Lung (tissue), 11 donors: ENCODE measurements at regions not wholly inside any gene's neighbourhood (a gene's known extent, or its start where the extent isn't known, plus 50 kb on each side); places are given as distances from the start of the nearest gene placed in this dataset.

Experiments
- ATAC-seq: fragments of 200-7000 bp; cut with Tn5 transposase; one replicate; pipeline ENCODE4 v1.9.1; 2020; ENCODE audit warnings: moderate number of reproducible peaks; ENCODE audit not compliant: insufficient read depth, low FRiP score
- DNase-seq, 3 donors: peaks; one replicate each; pipeline ENCODE4 v3.0.0-alpha.2; 2013 to 2017
- H3K27ac ChIP-seq, 2 donors: one replicate each; pipeline ENCODE4 v1.5.1; 2013; ENCODE audit warnings: mild to moderate bottlenecking in 2 of 2, moderate library complexity in 2 of 2, control low read depth in 1 of 2, inconsistent platforms in 1 of 2, low read depth in 1 of 2, low read length in 1 of 2
- H3K27me3 ChIP-seq, 3 donors: one replicate each; pipeline ENCODE4 v1.5.1; 2013; ENCODE audit warnings: low read length in 2 of 3; ENCODE audit not compliant: control insufficient read depth in 3 of 3, insufficient read depth in 3 of 3
- H3K36me3 ChIP-seq, 4 donors: one replicate each; pipeline ENCODE4 v1.5.1; 2013; ENCODE audit warnings: low read length in 4 of 4, mild to moderate bottlenecking in 1 of 4, moderate library complexity in 1 of 4; ENCODE audit not compliant: control insufficient read depth in 4 of 4, insufficient read depth in 4 of 4
- H3K4me1 ChIP-seq, 5 donors: one replicate each; pipeline ENCODE4 v1.5.1; 2013; ENCODE audit warnings: low read length in 5 of 5, mild to moderate bottlenecking in 2 of 5, moderate library complexity in 1 of 5; ENCODE audit not compliant: control insufficient read depth in 5 of 5, insufficient read depth in 5 of 5
- H3K4me3 ChIP-seq: one replicate; pipeline ENCODE4 v1.5.1; 2013; ENCODE audit warnings: mild to moderate bottlenecking, control low read depth, moderate library complexity
- H3K9ac ChIP-seq, 2 donors: one replicate each; pipeline ENCODE4 v1.5.1; 2013; ENCODE audit warnings: low read length in 2 of 2, control low read depth in 1 of 2; ENCODE audit not compliant: insufficient read depth in 1 of 2
- H3K9me3 ChIP-seq, 4 donors: one replicate each; pipeline ENCODE4 v1.5.1; 2013; ENCODE audit warnings: low read length in 3 of 4, mild to moderate bottlenecking in 1 of 4, moderate library complexity in 1 of 4; ENCODE audit not compliant: control insufficient read depth in 4 of 4, insufficient read depth in 3 of 4
- CTCF ChIP-seq: IDR thresholded peaks from 2 replicates; pipeline ENCODE4 v1.5.1; 2012; ENCODE audit warnings: mild to moderate bottlenecking; ENCODE audit errors: control extremely low read depth, extremely low read depth
- WGBS, 2 donors: extraction: QIAGEN DNeasy Blood & Tissue Kit; methylation state at CpG; one replicate each; pipeline ENCODE4 v1.1.7; 2013; 5-methylcytosine and 5-hydroxymethylcytosine counted together
- donor health status: control.
- donor health status: control.
- donor health status: Bipolar disorder and iron deficiency.
- donor health status: healthy.
- donor health status: DM: yes; HTN: yes; CAD: no.

GRCh38 chr20:59493926-59494325, 110.4 kb upstream of the PHACTR3 start:
- ATAC-seq (no peak), DNase-seq (no peak)
- H3K27ac ChIP-seq, result no peak overlapping the region
- no peak overlapping the region for H3K4me3 ChIP-seq
- H3K36me3 ChIP-seq, result no peaks in the 10 kb centered on the region
- TF ChIP-seq CTCF, result no peak
- H3K9ac ChIP-seq, result no peak overlapping the region
- peaks cover 0 to 4% (median 0%) of the 10 kb centered on the region in 4 donors for H3K9me3 ChIP-seq
- no peaks in the 10 kb centered on the region for H3K4me1 ChIP-seq
- 87 to 90% methylated on average over 5 of the region's 5 CpGs for WGBS, 2 donors
- H3K27me3 ChIP-seq, result peaks cover 0 to 5% (median 0%) of the 10 kb centered on the region in 3 donors

GRCh38 chr20:59495166-59495565, 109.2 kb upstream of the PHACTR3 start:
- Histone ChIP-seq H3K9me3 (peaks cover 0 to 8% (median 0%) of the 10 kb centered on the region in 4 donors), H3K27me3 (peaks cover 0 to 5% (median 0%) of the 10 kb centered on the region in 3 donors), H3K9ac (no peak overlapping the region), H3K27ac (no peak overlapping the region), H3K4me1 (no peaks in the 10 kb centered on the region), H3K4me3 (no peak overlapping the region), H3K36me3 (no peaks in the 10 kb centered on the region)
- no peak for TF ChIP-seq CTCF
- no peak for ATAC-seq
- DNase-seq, result no peak
- 78 to 86% methylated on average over 8 of the region's 8 CpGs for WGBS, 2 donors

GRCh38 chr20:59495894-59496510, 108.3 kb upstream of the PHACTR3 start:
- Histone ChIP-seq H3K4me1 (no peaks in the 10 kb centered on the region), H3K27me3 (peaks cover 0 to 5% (median 0%) of the 10 kb centered on the region in 3 donors), H3K36me3 (no peaks in the 10 kb centered on the region), H3K9me3 (peaks cover 0 to 8% (median 0%) of the 10 kb centered on the region in 4 donors), H3K9ac (no peak overlapping the region), H3K27ac (no peak overlapping the region), H3K4me3 (no peak overlapping the region)
- ATAC-seq (no peak), DNase-seq (peak; percentile 82 to 85 (median 85))
- 10% methylated on average over 12 of the region's 12 CpGs for WGBS, 2 donors
- peak; percentile 42 for TF ChIP-seq CTCF

- no peaks in the 10 kb centered on the region for H3K4me1 ChIP-seq
- no peak for DNase-seq
- H3K27ac ChIP-seq, result no peak overlapping the region
- H3K36me3 ChIP-seq, result no peaks in the 10 kb centered on the region
- H3K9me3 ChIP-seq, result peaks cover 0 to 8% (median 0%) of the 10 kb centered on the region in 4 donors
- no peak overlapping the region for H3K9ac ChIP-seq
- no peak for ATAC-seq
- 86 to 87% methylated on average over 3 of the region's 3 CpGs for WGBS, 2 donors
- no peak overlapping the region for H3K4me3 ChIP-seq
- TF ChIP-seq CTCF, result no peak
- H3K27me3 ChIP-seq, result peaks cover 0 to 5% (median 0%) of the 10 kb centered on the region in 3 donors
Measured at GRCh38 chr20:59498291-59498690, 106.0 kb upstream of the PHACTR3 start.
